MM.1S (cell line): ENCODE measurements at regions not wholly inside any gene's neighbourhood (a gene's known extent, or its start where the extent isn't known, plus 50 kb on each side); places are given as distances from the start of the nearest gene placed in this dataset.

ENCODE experiments used
- DNase-seq: peaks from one replicate; pipeline ENCODE4 v3.0.0-alpha.2; 2015
- H2AFZ ChIP-seq: fragments of 300-600 bp; sonication (generic); 2 replicates; pipeline ENCODE4 v1.6.0; 2016; ENCODE audit warnings: antibody characterized with exemption, low read length
- H3F3A ChIP-seq: fragments of 300-600 bp; sonication (generic); 2 replicates; pipeline ENCODE4 v1.6.1; 2016; ENCODE audit warnings: mild to moderate bottlenecking, antibody characterized with exemption, low read length, moderate library complexity, mixed read lengths; ENCODE audit not compliant: insufficient read depth
- H3K27ac ChIP-seq: fragments of 300-600 bp; sonication (generic); 2 replicates; pipeline ENCODE4 v1.5.1; 2016; ENCODE audit warnings: mild to moderate bottlenecking, low read length
- H3K27me3 ChIP-seq: fragments of 300-600 bp; sonication (generic); replicated peaks from 2 replicates; pipeline ENCODE4 v1.6.0; 2016; ENCODE audit warnings: low read length; ENCODE audit not compliant: insufficient read depth
- H3K36me3 ChIP-seq: fragments of 300-600 bp; sonication (generic); replicated peaks from 2 replicates; pipeline ENCODE4 v1.6.1; 2016; ENCODE audit warnings: mild to moderate bottlenecking, low read length, mixed read lengths; ENCODE audit not compliant: insufficient read depth
- H3K4me1 ChIP-seq: fragments of 300-600 bp; sonication (generic); 2 replicates; pipeline ENCODE4 v1.6.1; 2016; ENCODE audit warnings: low read length, mixed read lengths
- H3K4me2 ChIP-seq: fragments of 300-600 bp; sonication (generic); 2 replicates; pipeline ENCODE4 v1.6.0; 2016; ENCODE audit warnings: low read depth, low read length
- H3K4me3 ChIP-seq: fragments of 300-600 bp; sonication (generic); 2 replicates; pipeline ENCODE4 v1.5.1; 2016; ENCODE audit warnings: low read length, mixed read lengths
- H3K79me2 ChIP-seq: fragments of 300-600 bp; sonication (generic); 2 replicates; pipeline ENCODE4 v1.6.1; 2016; ENCODE audit warnings: mixed run types, low read length, mixed read lengths
- H3K9ac ChIP-seq: fragments of 300-600 bp; sonication (generic); 2 replicates; pipeline ENCODE4 v1.6.1; 2016; ENCODE audit warnings: low read length, mixed read lengths
- H3K9me2 ChIP-seq: fragments of 300-600 bp; sonication (generic); replicated peaks from 2 replicates; pipeline ENCODE4 v1.6.1; 2016; ENCODE audit warnings: mild to moderate bottlenecking, low read length, mixed read lengths; ENCODE audit not compliant: insufficient read depth
- H3K9me3 ChIP-seq: fragments of 300-600 bp; sonication (generic); replicated peaks from 2 replicates; pipeline ENCODE4 v1.6.1; 2016; ENCODE audit warnings: mild to moderate bottlenecking, low read length, mixed read lengths; ENCODE audit not compliant: insufficient read depth
- H4K20me1 ChIP-seq: fragments of 300-600 bp; sonication (generic); 2 replicates; pipeline ENCODE4 v1.6.1; 2016; ENCODE audit warnings: mild to moderate bottlenecking, low read length, moderate library complexity, mixed read lengths; ENCODE audit not compliant: insufficient read depth
- CTCF ChIP-seq: fragments of 300-600 bp; sonication (generic); IDR thresholded peaks from 2 replicates; pipeline ENCODE4 v1.5.1; 2016; ENCODE audit warnings: antibody characterized with exemption, low read length, mixed read lengths
- EZH2 ChIP-seq: fragments of 300-600 bp; sonication (generic); optimal IDR thresholded peaks from 2 replicates; pipeline ENCODE3; 2017; ENCODE audit warnings: low read depth, mild to moderate bottlenecking, antibody characterized with exemption, low read length, mixed read lengths
- EZH2phosphoT487 ChIP-seq: fragments of 300-600 bp; sonication (generic); IDR thresholded peaks from 2 replicates; pipeline ENCODE4 v1.6.1; 2018; ENCODE audit warnings: antibody characterized with exemption, low read length

- Histone ChIP-seq H3K27me3 (no peaks in the 10 kb centered on the region), H3K79me2 (no peaks in the 10 kb centered on the region), H3K9me2 (no peaks in the 10 kb centered on the region), H3K4me2 (no peak overlapping the region), H3K9ac (no peak overlapping the region), H3K36me3 (no peaks in the 10 kb centered on the region), H3K9me3 (no peaks in the 10 kb centered on the region), H4K20me1 (no peaks in the 10 kb centered on the region), H3K4me1 (no peaks in the 10 kb centered on the region), H3F3A (no peaks in the 10 kb centered on the region), H3K4me3 (no peak overlapping the region), H2AFZ (no peak overlapping the region), H3K27ac (no peak overlapping the region)
- DNase-seq, result no peak
- no peak for TF ChIP-seq CTCF
- TF ChIP-seq EZH2phosphoT487, result no peak
- no peak for TF ChIP-seq EZH2
Measured at GRCh38 chr2:21617885-21618434, 494.2 kb downstream of the TDRD15 start.

GRCh38 chr2:21620771-21621170 lies 497.0 kb downstream of the TDRD15 start:
- Histone ChIP-seq H3K79me2 (no peaks in the 10 kb centered on the region), H2AFZ (no peak overlapping the region), H3K4me2 (no peak overlapping the region), H4K20me1 (no peaks in the 10 kb centered on the region), H3K9ac (no peak overlapping the region), H3K36me3 (no peaks in the 10 kb centered on the region), H3K27ac (no peak overlapping the region), H3K9me3 (no peaks in the 10 kb centered on the region), H3K27me3 (no peaks in the 10 kb centered on the region), H3K4me1 (no peaks in the 10 kb centered on the region), H3K9me2 (no peaks in the 10 kb centered on the region), H3F3A (no peaks in the 10 kb centered on the region), H3K4me3 (no peak overlapping the region)
- no peak for DNase-seq
- TF ChIP-seq EZH2 (no peak), EZH2phosphoT487 (no peak), CTCF (no peak)

- H3K27me3 ChIP-seq, result no peaks in the 10 kb centered on the region
- no peaks in the 10 kb centered on the region for H3K9me2 ChIP-seq
- TF ChIP-seq EZH2phosphoT487 (no peak), CTCF (no peak), EZH2 (no peak)
- H3K4me2 ChIP-seq, result no peak overlapping the region
- H3K4me3 ChIP-seq, result no peak overlapping the region
- no peaks in the 10 kb centered on the region for H3F3A ChIP-seq
- H3K36me3 ChIP-seq, result no peaks in the 10 kb centered on the region
- no peaks in the 10 kb centered on the region for H3K79me2 ChIP-seq
- H3K4me1 ChIP-seq, result no peaks in the 10 kb centered on the region
- H4K20me1 ChIP-seq, result no peaks in the 10 kb centered on the region
- H3K9ac ChIP-seq, result no peak overlapping the region
- DNase-seq, result no peak
- no peak overlapping the region for H2AFZ ChIP-seq
- no peak overlapping the region for H3K27ac ChIP-seq
- H3K9me3 ChIP-seq, result no peaks in the 10 kb centered on the region
Measured at GRCh38 chr2:21627938-21628337, 504.2 kb downstream of the TDRD15 start.
